NT2/D1 (cell line): ENCODE measurements at regions not wholly inside any gene's neighbourhood (a gene's known extent, or its start where the extent isn't known, plus 50 kb on each side); places are given as distances from the start of the nearest gene placed in this dataset.
"Not testable (repeated sequence)": the region's sequence is repeated elsewhere in the genome, so short reads cannot be mapped to it uniquely, and the experiment has no call there.

Source experiments
- DNase-seq: peaks from one replicate; pipeline ENCODE4 v3.0.0-alpha.2; 2011; ENCODE audit warnings: low read depth, low spot score
- H3K27me3 ChIP-seq: 2 replicates; pipeline ENCODE4 v1.6.0; 2011; ENCODE audit warnings: mild to moderate bottlenecking; ENCODE audit not compliant: insufficient read length, insufficient read depth
- H3K36me3 ChIP-seq: 2 replicates; pipeline ENCODE4 v1.6.1; 2011; ENCODE audit warnings: mild to moderate bottlenecking, low read length, mixed read lengths; ENCODE audit not compliant: insufficient read depth, insufficient read length
- H3K4me1 ChIP-seq: 2 replicates; pipeline ENCODE4 v1.5.1; 2011; ENCODE audit not compliant: insufficient read depth, insufficient read length
- H3K4me3 ChIP-seq: 2 replicates; pipeline ENCODE4 v1.5.1; 2011; ENCODE audit warnings: low read depth; ENCODE audit not compliant: insufficient read length
- H3K9ac ChIP-seq: 2 replicates; pipeline ENCODE4 v1.6.0; 2011; ENCODE audit warnings: low read depth; ENCODE audit not compliant: insufficient read length
- H3K9me3 ChIP-seq: 2 replicates; pipeline ENCODE4 v1.5.1; 2011; ENCODE audit warnings: mild to moderate bottlenecking, low read length; ENCODE audit not compliant: insufficient read depth
- SUZ12 ChIP-seq: IDR thresholded peaks from 2 replicates; pipeline ENCODE4 v1.6.1; 2011; ENCODE audit not compliant: insufficient read length, insufficient read depth; ENCODE audit errors: extremely low read depth
- YY1 ChIP-seq: IDR thresholded peaks from 2 replicates; pipeline ENCODE4 v1.6.1; 2011; ENCODE audit not compliant: insufficient read length, insufficient read depth
- ZNF274 ChIP-seq: IDR thresholded peaks from 2 replicates; pipeline ENCODE4 v1.6.1; 2011; ENCODE audit warnings: mild to moderate bottlenecking, low read depth, low read length

DNA sequence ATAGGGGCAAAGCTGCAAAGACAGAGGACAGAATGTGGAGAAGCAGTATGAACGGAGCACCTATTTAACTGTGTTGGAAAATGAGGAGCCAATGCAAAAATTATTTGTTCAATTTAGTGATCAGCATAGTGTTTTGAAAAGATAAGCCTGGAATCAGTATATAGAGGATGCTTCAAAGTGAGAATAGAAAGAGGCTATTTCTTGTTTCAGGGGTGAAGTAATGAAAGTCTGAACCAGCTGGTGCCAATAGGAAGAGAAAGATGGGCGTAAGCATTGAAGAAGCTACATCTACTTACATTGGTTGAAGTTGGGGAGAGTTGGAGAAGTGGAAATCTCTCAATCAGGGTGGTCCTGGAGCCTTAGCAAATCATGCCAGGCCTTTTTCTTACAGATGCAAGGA, 77.3 kb upstream of the SLC38A4 start:
- no peaks in the 10 kb centered on the region for H3K9me3 ChIP-seq
- no peaks in the 10 kb centered on the region for H3K36me3 ChIP-seq
- H3K4me3 ChIP-seq = no peak overlapping the region
- H3K4me1 ChIP-seq = no peaks in the 10 kb centered on the region
- TF ChIP-seq YY1 (no peak), ZNF274 (no peak), SUZ12 (no peak)
- no peak overlapping the region for H3K9ac ChIP-seq
- no peaks in the 10 kb centered on the region for H3K27me3 ChIP-seq
- no peak for DNase-seq

DNA sequence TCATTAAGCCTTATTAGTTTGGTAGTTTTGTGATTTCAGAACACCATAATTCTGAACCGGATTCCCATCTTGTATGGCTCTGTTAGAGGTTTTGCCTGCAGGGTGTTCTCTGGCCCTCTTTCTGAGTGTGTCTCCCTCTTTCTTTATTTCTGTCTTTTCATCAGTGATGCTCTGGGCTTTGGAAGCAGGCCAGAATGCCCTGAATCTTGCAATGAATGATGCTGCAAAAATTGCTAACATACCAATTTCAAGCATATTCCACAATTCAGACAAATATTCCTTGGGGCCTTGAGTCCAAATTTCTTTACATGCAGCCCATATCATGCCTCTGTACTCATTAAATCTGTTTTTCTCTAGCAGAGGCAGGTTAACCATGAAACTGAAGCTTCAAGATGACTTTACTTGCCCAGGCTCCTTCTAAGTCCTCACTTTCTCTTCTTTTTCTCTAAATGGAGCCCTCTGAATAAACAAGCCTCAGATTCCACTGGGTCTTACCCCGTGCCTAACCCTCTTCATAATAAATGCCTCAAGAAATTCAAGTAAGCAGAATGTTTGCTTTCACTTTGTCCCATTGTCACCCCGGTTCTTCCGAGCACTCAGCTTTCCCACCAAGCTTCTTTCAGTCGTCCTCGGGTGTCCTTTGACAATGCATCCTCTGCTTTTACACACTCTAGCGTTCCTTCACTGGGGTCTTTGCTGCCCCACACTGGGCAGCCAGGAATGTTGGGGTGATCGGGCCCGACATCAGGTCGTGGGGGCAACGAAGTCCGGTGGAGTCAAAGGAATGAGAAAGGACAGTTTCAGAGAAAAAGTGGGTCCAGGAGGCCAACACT, 78.8 kb upstream of the SLC38A4 start:
- Histone ChIP-seq H3K4me1 (no peaks in the 10 kb centered on the region), H3K27me3 (no peaks in the 10 kb centered on the region), H3K9ac (no peak overlapping the region), H3K9me3 (no peaks in the 10 kb centered on the region), H3K36me3 (no peaks in the 10 kb centered on the region), H3K4me3 (no peak overlapping the region)
- no peak for DNase-seq
- TF ChIP-seq YY1 (no peak), ZNF274 (no peak), SUZ12 (no peak)

GRCh38 chr12:46905239-46905627, 79.4 kb upstream of the SLC38A4 start:
- H3K9ac ChIP-seq, H3K27me3 ChIP-seq, H3K36me3 ChIP-seq, H3K4me3 ChIP-seq, DNase-seq, H3K9me3 ChIP-seq, H3K4me1 ChIP-seq: not testable (repeated sequence)

- TF ChIP-seq YY1 (no peak), SUZ12 (no peak), ZNF274 (no peak)
- Histone ChIP-seq H3K9me3 (no peaks in the 10 kb centered on the region), H3K4me3 (no peak overlapping the region), H3K36me3 (no peaks in the 10 kb centered on the region), H3K27me3 (no peaks in the 10 kb centered on the region), H3K9ac (no peak overlapping the region), H3K4me1 (no peaks in the 10 kb centered on the region)
- no peak for DNase-seq
Measured at GRCh38 chr12:46907791-46908190, 82.0 kb upstream of the SLC38A4 start.

DNA sequence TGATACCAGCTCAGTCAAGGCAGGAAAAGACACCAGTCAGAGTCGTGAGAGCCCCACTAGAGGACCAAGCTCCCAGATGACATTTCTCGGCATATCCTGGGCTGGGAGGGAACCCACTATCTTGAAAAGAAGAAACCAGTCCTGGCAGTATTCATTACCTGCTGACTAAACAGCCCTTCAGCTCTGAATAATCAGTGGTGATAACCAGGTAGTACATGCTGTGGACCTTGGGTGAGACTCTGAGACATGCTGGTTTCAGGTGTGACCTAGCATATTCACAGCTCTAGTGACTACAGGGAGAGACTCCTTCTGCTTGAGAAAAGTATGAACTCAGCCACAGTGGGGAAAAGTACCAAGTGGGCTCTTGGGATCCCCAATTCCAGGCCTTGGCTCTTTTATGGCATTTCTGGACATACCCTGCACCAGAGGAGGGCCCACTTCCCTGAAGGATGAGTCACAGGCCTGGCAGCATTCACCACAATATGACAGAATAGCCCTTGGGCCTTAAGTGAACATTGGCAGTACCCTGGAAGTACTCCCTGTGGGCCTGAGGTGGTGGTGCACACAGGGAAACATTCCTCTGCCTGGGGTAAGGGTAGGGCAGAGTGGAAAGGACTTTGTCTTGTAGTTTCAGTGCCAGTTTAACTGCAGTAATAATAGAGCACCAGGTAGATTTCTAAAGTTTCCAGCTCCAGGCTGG, 82.6 kb upstream of the SLC38A4 start:
- Histone ChIP-seq H3K4me3 (no peak overlapping the region), H3K4me1 (no peaks in the 10 kb centered on the region), H3K36me3 (no peaks in the 10 kb centered on the region), H3K9me3 (no peaks in the 10 kb centered on the region), H3K9ac (no peak overlapping the region), H3K27me3 (no peaks in the 10 kb centered on the region)
- DNase-seq = no peak
- TF ChIP-seq SUZ12 (no peak), ZNF274 (no peak), YY1 (no peak)

DNA sequence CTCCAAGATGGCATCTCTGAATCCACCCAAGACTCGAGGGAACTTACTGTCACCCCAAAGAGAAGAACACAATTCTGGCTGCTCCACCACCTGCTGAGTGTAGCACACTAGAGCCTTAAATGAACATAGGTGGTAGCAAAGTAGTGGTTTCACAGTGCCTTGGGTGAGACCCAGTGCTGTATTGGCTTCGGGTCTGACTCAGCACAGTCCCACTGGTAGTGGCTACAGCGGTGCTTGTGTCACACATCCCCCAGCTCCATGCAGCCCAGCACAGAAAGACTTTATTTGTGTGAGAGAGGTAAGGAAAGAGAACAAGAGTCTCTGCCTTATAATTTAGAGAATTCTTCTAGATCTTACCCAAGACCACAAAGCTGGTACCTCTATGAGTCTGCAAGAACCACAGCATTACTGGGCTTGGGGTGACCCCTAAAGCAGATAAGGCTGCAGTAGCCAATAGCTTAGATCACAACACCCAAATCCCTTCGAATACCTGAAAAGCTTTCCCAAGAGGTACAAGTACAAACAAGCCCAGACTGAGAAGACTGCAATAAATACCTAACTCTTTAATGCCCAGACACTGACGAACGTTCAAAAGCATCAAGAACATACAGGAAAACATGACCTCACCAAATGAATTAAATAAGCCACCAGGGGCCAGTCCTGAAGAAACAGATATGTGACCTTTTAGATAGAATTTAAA, 83.3 kb upstream of the SLC38A4 start:
- TF ChIP-seq SUZ12 (no peak), YY1 (no peak), ZNF274 (no peak)
- Histone ChIP-seq H3K4me3 (no peak overlapping the region), H3K27me3 (no peaks in the 10 kb centered on the region), H3K9me3 (no peaks in the 10 kb centered on the region), H3K9ac (no peak overlapping the region), H3K36me3 (no peaks in the 10 kb centered on the region), H3K4me1 (no peaks in the 10 kb centered on the region)
- no peak for DNase-seq

GRCh38 chr12:46910830-46911229, 85.0 kb upstream of the SLC38A4 start:
- no peak for TF ChIP-seq ZNF274
- H3K9ac ChIP-seq = no peak overlapping the region
- H3K27me3 ChIP-seq = no peaks in the 10 kb centered on the region
- H3K36me3 ChIP-seq = no peaks in the 10 kb centered on the region
- no peaks in the 10 kb centered on the region for H3K4me1 ChIP-seq
- DNase-seq = no peak
- H3K9me3 ChIP-seq = no peaks in the 10 kb centered on the region
- H3K4me3 ChIP-seq = no peak overlapping the region
